BE2C (cell line): ENCODE measurements at regions not wholly inside any gene's neighbourhood (a gene's known extent, or its start where the extent isn't known, plus 50 kb on each side); places are given as distances from the start of the nearest gene placed in this dataset.

ENCODE experiments used
- DNase-seq: peaks from one replicate; pipeline ENCODE4 v3.0.0-alpha.2; 2020
- H3K27me3 ChIP-seq: fragments of 250-450 bp; sonication (Bioruptor Pico); 2 replicates; pipeline ENCODE4 v1.5.1; 2020; ENCODE audit warnings: mild to moderate bottlenecking
- H3K36me3 ChIP-seq: fragments of 250-450 bp; sonication (Bioruptor Pico); 2 replicates; pipeline ENCODE4 v1.5.1; 2020; ENCODE audit warnings: mild to moderate bottlenecking
- H3K4me1 ChIP-seq: fragments of 250-450 bp; sonication (Bioruptor Pico); 2 replicates; pipeline ENCODE4 v1.5.1; 2020
- H3K4me3 ChIP-seq: 2 replicates; pipeline ENCODE4 v1.5.1; 2011; ENCODE audit warnings: low read depth, low read length
- H3K9me3 ChIP-seq: fragments of 250-450 bp; sonication (Bioruptor Pico); 2 replicates; pipeline ENCODE4 v1.5.1; 2020
- TF ChIP-seq, protein P1 (sequence below): IDR thresholded peaks from 2 replicates; pipeline ENCODE4 v1.5.1; 2012; ENCODE audit warnings: mild to moderate bottlenecking, low read depth, low read length

DNA sequence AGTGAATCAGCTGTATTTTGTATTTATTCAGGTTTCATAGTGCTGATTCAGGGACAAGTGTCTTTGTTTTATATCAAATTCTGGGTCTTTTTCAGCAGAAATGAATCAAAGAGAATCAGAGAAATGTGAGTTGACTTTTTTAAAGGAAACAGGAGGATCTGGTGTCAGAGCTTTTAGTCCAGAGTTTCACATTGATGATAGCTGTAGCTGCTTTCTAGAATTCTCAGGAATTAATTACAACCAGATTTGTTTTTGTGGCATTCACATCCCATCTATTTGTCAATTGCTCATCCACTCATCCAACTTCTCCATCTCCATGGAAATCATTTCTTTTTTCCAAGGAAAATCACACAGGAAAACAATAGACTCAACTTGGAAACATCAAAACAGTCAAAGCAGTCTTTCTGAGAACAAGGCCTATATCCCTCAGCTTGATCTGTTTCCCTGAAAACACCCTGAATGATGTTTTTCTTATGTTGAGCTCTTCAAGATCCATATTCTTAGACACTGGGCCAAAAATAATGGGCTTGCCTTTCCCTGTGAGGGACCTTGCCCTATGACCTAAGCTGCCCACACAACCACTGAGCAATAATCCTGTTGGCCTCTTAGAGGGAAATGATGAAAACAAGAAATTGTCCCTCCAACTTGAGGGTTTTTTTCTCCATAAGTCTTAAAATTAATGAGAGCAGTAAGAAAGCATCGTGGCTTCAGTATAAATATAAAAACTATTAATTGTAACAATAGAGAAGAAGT, 249.5 kb upstream of the FN1 start:
- no peak for DNase-seq
- TF ChIP-seq, protein P1, sequence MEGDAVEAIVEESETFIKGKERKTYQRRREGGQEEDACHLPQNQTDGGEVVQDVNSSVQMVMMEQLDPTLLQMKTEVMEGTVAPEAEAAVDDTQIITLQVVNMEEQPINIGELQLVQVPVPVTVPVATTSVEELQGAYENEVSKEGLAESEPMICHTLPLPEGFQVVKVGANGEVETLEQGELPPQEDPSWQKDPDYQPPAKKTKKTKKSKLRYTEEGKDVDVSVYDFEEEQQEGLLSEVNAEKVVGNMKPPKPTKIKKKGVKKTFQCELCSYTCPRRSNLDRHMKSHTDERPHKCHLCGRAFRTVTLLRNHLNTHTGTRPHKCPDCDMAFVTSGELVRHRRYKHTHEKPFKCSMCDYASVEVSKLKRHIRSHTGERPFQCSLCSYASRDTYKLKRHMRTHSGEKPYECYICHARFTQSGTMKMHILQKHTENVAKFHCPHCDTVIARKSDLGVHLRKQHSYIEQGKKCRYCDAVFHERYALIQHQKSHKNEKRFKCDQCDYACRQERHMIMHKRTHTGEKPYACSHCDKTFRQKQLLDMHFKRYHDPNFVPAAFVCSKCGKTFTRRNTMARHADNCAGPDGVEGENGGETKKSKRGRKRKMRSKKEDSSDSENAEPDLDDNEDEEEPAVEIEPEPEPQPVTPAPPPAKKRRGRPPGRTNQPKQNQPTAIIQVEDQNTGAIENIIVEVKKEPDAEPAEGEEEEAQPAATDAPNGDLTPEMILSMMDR = no peak
- peaks cover 4% of the 10 kb centered on the region; the same call in 1 of the 2 replicates for H3K4me1 ChIP-seq

DNA sequence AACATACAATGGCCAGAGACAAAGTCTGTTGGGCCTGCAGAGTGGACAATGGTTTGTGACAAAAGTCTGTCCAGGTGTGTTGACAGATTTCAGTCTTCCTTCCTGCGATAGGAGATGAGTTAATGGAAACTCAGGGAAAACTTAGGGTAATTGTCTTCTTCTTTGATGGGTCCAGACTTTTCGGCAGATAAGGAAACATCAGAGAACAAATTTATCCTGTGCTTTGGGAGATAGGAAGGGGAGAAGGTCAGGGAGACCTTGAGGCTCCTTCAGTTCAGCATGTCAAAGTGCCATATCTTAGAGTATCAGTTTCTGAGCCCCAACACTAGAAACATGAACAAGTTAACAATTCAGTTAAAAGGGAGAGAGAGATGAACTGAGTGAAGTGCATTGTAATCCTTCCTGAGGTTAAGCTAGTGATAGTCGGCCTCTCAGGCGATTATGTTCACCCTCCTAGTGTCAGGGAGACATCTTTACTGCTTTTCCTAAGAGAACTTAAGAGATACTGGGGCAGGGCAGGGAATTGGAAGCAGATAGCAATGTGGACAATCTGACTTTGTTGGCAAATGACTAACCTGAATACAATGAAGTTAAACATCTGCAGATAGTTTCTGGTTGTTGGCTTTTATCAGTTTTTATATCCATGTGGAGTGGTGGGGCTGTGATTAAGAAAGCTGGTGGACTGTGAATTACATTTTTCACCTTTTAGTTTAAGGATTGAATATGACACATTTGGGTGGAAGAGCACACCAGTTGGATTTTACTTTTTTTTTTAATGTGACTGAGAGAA, 248.8 kb upstream of the FN1 start:
- H3K27me3 ChIP-seq = no peaks in the 10 kb centered on the region
- H3K9me3 ChIP-seq = no peaks in the 10 kb centered on the region
- H3K4me1 ChIP-seq = peaks cover 4% of the 10 kb centered on the region; the same call in 1 of the 2 replicates
- H3K4me3 ChIP-seq = no peak overlapping the region
- H3K36me3 ChIP-seq = no peaks in the 10 kb centered on the region
- DNase-seq = no peak
- TF ChIP-seq, protein P1 = no peak

More for the DNA sequence above, 249.5 kb upstream of the FN1 start:
- H3K4me3 ChIP-seq = no peak overlapping the region
- H3K27me3 ChIP-seq = no peaks in the 10 kb centered on the region
- H3K9me3 ChIP-seq = no peaks in the 10 kb centered on the region
- H3K36me3 ChIP-seq = no peaks in the 10 kb centered on the region

DNA sequence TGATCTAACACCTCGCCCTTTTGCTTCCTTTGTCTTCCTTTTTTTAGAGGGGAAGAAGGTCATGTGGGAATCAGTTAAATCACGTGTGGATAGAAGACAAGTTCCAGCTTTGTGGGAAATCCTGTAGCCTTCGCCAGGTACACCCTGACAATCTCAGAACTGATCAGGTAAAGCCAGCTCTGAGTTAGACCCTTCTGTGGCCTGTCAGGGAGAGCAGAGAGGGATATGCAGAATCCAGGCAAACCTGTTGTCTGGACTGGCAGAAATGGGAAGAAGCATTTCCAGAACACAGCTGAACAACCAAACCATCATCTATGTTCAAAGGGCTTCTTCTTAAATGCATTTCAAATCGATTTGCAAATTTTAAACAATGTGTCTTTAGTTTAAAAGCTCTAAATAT, 247.4 kb upstream of the FN1 start:
- Histone ChIP-seq H3K27me3 (no peaks in the 10 kb centered on the region), H3K36me3 (no peaks in the 10 kb centered on the region), H3K4me3 (no peak overlapping the region), H3K9me3 (no peaks in the 10 kb centered on the region), H3K4me1 (peaks cover 4% of the 10 kb centered on the region; the same call in 1 of the 2 replicates)
- DNase-seq = no peak
- TF ChIP-seq, protein P1 = no peak

DNA sequence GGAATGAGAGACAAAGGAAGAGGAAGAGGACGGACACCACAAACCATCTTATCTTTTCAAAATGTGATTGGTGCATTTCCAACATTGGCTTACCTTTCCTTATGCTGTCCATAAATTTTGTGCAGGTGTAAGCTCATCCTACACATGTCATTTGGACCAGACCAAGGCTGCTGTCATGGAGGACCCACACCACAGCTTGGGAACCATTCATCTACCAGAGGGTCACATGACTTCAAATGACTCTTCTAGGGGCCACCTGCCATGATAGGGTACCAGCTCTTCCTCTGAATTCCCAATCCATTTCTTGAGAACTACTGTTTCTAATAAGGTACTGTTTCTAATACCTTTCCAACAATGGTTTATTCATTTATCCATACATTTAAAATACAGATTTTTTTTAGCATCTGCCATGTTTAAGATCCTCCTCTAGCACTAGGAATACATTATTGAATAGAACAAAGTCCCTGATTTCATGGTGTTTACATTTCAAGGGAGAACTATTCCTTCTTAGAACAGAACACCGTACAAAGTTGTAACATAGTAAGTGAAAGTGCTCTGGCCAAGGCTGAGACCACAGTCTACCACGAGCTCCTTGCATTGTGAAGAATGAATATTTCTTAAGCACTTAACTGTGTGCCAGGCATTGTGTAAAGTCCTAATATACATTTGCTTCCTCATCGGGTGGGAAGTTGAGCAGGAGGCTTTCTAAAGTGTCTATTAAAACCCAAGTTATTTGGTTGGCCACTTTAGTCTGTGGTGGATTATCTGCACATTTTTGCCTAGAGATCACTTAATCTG, 246.1 kb upstream of the FN1 start:
- TF ChIP-seq, protein P1 = no peak
- Histone ChIP-seq H3K4me3 (no peak overlapping the region), H3K36me3 (no peaks in the 10 kb centered on the region)

DNA sequence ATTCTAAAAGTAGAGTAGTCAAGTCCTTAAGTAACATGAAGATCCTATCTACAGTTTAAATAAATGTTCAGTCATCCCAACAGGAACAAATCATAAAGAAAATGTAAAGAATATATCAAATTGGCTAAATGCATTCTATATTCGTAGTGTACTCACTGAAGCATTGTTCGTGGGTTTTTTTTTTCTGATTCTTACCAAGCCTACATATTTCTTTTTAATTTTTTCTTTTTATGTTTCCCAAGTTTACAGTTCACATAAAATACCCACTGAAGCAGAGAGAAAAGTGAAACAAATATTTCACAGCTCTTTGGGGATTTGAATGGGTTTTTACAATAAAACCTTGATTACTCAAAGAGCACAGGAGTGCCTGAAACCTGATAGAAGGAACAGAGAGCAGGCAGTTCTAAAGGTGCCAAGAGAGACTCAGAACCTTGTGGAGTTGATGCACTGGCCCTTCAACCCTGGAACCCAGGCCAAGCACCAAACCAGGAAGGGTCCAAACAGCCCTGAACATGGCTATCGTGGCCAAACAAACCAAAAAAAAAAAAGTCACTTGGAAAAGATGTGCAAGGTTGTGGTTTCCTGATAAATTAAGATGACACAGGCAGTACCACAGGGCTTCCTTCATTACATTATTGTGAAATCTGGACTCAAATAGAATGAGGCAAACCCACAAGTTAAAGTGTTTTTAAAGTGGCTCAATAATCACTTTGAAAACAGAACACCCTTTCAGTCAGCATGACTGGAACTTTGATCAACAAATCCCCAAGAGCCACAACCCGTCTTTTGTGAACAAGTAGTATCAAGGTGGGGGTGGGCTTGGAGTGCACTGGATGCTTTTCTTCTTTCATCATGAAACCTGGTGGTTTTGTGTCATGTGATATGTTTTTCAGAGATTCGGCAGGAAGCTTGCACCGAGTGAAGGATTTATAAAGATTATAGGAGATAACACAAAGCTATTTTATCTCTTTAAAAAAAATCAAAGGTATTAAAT, 245.0 kb upstream of the FN1 start:
- no peak for DNase-seq
- H3K4me1 ChIP-seq = no peaks in the 10 kb centered on the region
- H3K4me3 ChIP-seq = no peak overlapping the region
- no peaks in the 10 kb centered on the region for H3K36me3 ChIP-seq
- H3K9me3 ChIP-seq = no peaks in the 10 kb centered on the region
- TF ChIP-seq, protein P1 = no peak
- no peaks in the 10 kb centered on the region for H3K27me3 ChIP-seq

More for the DNA sequence above, 246.1 kb upstream of the FN1 start:
- Histone ChIP-seq H3K27me3 (no peaks in the 10 kb centered on the region), H3K4me1 (no peaks in the 10 kb centered on the region), H3K9me3 (no peaks in the 10 kb centered on the region)
- DNase-seq = no peak
